GM21447 (cell line): ENCODE measurements at regions not wholly inside any gene's neighbourhood (a gene's known extent, or its start where the extent isn't known, plus 50 kb on each side); places are given as distances from the start of the nearest gene placed in this dataset.
A peak's percentile ranks its signal among the peaks of the same experiment; 100 is the strongest.
"Not testable (repeated sequence)": the region's sequence is repeated elsewhere in the genome, so short reads cannot be mapped to it uniquely, and the experiment has no call there.

Experiments used
- ATAC-seq: cut with Tn5 transposase; IDR thresholded peaks from one replicate; pipeline ENCODE4 v1.9.1; 2021; ENCODE audit not compliant: unreplicated experiment

DNA sequence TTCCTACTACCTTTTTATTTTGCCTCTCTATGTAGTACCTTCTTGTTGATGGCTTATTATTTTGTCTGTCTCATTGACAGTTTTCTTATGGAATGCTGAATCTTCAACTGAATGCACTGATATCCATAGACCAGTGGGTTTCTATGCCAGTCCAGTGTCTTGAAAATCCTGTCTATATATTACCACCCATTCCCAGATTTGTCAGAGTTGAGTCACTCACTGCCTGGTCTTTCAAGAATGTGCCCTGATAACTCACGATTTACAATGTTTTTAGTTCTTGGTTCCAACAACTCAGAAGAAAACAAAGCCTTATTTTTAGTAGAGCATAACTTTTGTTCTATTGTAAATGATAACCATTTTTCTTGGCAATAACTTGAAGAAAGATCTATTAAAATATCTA is 606.0 kb upstream of the PITX2 start:
- ATAC-seq: no peak

DNA sequence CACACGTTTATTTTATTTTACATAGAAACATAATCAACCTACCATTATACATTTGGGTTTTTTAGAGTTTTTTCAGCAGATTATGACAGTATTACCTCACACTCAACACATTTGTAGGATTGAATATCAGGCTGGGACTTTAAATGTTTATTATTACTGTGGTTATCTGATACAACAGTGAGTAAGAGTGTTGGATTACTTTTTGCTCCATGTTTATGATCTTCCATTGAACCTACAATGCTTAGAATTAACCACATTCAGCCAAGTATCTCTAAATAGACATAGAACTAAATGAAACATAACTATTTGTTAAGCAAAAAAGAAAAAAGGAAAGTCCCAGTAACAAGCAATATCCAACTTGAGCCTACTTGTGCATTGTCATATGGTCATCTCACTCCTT is 607.4 kb upstream of the PITX2 start:
- ATAC-seq: no peak

DNA sequence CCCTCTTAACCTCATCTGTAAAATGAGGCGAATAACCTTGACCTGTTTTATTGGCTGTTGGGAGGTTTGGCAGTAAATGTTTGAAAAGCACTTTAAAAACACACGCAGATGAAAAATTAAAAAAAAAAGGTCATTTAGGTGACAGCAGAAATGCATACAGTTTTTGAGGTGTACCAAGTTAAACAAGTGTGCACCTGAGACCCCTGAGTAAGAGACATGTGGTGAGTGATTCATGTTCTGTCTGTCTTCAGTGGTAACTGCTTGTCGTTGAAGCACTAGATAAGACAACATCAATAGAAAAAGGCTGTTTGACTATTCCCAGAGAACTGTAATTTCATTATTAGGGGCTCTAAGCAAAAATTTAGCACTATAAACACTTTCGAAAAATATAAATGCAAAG is 608.4 kb upstream of the PITX2 start:
- no peak for ATAC-seq

DNA sequence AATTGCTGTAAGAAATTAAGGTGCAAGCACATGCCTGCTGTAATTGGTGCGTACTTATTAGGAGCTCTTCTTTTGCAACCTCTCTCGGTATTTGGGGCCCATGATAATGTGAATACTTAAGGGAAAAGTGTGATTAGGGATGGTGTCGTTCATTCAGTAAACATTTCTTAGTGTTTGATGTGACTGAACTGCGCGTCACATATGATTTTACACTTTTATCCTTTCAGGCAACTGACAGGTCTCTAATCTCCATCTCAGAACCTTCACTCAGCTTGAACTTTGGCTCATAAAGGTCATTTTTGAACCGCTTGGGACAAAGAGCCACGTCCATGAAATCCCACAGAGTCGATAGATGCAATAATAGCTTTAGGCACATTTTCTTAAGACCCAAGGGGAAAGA is 612.1 kb upstream of the PITX2 start:
- ATAC-seq: no peak

DNA sequence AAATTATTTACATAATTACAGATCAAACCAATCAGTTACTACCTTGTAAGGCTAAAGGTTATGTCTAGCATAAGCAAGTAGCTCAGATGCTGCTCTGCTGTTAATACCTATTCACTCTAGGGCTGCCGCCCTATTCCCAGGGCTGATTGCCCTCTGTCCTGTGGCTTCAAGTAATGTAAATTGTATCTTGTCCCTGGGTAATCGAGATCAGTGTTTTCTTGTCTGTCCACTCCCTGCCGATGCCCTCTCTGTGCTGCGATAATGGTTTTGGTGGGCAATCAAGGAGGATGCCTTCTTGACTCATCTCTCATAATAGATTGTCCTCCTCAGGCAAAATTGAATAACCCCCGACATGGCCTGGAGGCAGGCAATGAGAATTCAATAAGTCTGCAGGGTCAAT is 641.0 kb upstream of the PITX2 start:
- no peak for ATAC-seq

DNA sequence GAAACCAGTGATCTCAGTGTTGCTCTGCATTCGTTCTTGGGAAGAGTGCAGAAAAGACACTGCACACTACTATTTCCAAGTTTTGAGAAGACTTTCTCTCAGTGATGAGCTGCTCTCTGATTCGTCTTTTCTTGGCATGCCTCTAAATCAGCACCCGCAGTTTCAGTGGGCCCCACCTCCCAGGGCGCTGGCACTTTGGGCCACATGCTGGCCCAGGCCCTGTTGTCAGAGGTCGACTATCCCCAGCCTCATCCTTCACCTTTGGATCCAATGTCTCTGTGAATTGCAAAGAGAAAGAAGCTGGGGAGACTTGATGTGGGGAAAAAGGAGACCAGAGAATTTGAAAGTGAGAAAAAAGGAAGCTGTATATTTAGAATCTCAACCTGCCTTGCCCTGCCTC is 644.1 kb upstream of the PITX2 start:
- ATAC-seq: no peak

DNA sequence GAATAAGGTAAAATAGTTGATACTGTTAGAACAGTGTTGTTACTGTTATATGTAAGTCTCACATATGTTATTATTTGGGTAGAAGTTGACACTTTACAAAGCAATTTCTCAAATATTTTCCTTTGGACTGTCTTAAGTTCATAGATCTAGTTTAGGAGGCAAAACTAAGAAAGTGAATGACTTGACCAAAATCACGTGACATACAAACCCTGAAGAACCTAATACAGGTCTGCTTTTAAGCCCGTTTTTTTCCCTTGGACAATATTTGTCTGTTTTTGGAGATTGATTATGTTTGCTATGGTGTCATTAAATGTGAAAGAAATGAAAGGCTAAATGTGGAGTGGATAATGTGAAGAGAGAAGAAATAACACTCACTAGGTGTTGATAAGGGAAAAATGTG is 644.9 kb upstream of the PITX2 start:
- ATAC-seq: no peak

DNA sequence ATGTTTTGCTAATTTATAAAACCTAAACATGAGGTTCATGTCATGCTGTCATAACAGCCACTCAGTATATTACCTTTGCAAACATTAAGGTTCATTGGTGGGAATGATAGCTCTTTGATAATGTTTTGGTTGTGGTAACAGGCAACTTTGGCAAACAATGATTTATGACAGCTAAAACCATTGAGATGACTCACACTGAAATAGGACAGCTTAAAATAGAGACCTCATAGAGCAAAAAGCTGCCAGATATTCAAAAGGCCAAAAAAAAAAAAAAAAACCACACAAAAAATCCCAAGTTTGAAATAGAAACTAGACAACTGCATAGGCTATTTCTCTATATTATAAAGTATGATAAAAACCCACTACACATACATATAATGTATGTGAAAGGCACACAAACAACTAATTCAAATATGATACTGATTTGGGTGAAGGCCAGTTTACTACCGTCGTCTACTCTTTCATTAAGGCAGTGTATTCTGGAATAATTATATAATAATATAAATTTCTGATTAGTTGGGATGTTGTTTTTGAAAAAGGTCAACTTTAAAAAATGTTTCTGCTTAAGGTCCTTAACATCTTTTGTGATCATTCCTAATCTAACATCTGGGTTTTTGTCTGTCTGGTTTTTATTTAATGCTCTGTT is 646.0 kb upstream of the PITX2 start:
- ATAC-seq: no peak

DNA sequence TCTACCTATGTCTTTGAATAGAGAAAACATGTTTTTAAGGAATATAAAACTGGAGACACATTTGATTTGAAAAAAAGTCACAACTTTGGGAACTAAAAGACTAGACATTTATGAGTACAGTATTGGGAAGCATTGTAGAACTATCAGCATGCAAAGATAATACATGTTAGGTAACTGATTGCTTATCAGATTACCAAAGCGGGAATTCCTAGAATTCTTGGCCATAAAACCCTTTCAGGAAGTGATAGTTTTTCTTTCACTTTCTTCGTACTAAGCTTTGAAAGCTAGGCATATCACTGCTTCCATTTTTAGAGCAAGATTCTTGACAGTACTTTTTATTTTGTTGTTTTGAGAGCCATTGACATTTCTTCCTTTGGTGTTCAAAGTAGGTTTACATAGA is 646.6 kb upstream of the PITX2 start:
- ATAC-seq: no peak

DNA sequence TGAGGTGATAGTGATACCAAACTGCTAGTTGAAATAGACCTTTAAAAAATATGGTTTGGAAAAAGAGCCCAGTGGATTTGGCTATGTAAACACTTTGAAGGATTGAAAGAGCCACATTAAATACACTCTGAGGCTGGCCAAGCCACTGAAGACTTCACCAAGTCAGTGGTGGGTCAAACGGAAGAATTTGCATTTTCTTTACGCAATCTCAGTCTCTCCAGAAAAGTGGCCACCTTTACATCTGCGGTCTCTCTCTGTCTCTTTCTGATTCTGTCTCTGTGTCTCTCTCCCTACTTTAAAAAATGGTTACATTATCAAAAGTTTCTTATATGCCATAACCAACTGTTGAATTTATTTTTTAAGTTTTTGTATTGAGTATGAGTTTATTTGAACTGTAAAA is 651.2 kb upstream of the PITX2 start:
- ATAC-seq: no peak

DNA sequence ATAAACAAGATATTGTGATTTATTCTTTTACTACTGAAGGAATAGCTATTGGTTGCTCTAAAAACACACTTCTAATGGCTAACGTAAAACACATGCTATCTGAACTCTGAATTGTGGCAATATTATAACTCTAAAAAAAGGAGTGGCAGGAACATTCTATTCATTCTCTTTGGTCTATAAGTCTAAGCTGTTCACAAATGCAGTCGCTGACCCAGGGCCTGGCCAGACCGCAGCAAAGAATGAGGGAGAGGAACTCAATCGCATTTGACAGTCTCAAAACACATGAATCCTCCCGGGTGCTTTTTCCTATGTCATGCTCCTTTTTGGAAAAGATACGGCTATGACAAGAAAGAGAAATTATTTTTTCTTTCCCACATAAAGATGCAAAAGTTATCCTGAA is 651.6 kb upstream of the PITX2 start:
- ATAC-seq: no peak

DNA sequence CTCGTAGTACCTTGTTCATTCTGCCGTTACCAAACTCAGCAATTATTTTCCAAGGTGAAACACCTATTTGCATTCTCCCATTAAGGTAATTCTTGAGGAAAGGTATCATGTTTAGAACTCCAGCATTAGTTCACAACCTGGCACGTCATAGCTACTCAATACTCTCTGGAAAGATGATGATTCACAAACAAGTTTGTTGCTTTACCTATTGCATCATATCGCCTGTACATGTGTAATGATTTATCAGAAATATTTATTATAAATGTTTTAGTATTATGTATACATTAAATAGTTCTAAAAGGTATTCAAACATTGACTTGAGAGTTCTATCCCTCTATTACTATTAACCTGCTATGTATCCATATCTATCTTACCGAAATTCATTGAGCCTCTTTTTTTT is 658.3 kb upstream of the PITX2 start:
- ATAC-seq: no peak

DNA sequence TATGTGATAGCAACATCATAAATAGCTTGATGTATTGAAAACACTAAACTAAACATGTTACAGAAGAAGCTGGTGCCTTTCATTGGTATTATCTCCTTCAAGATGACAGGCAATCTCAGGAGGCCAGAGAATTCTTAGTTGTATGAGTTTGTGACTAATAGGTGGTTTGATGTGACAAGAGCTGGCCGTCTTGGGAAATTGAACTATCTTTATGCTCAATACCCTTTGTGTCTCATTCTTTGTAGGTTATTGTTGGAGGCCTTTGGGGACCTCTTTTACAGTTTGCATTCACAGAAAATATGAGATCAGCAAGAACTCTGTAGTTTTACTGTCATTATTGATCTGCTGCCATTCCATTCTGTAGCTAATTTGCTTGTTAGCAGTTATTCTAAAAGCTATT is 659.2 kb upstream of the PITX2 start:
- no peak for ATAC-seq

DNA sequence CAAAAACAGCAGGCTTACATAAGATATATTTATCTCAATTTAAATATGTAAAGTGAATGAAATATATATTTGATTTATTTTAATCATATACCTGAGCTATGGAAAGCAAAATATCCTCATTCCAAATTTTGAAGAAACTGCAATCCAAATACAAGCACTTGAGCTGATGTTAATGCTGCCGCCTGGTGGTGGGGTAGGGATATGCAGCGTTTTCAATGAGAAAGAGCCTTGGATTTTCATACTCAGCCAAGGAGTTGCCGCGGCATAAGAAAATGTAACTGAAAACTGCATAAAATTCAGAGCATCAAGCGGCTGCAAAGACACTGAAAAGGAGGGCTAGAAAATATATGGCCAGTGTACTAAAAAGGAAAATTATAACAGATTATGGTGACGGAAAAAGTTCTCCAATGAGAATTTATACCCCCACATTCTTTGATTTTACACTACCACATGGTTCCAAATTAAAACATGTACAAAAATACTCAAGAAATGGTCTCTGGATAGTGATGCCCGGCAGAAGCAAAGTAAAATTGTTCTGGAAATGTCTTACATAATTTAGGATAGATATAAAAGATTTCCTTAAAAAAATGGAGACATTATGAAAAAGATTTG is 660.3 kb upstream of the PITX2 start:
- ATAC-seq: peak; percentile 72

DNA sequence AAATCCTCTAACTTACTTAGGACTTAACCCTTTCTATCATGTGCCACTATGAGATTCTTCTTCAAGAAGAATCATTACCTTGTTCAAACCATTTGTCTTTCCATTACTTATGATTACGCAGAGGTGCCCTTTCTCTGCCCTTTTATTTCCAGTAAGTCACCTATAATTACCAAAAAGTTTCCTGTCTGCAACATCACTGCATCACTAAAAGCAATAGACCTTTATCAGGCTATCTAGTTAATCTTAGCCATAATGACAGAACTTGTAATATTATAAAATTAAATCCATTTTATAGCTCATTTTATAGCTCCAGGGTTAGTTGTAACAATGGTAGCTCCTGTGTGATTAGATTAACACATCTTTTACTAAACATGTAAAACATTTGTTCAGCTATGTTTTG is 673.6 kb upstream of the PITX2 start:
- no peak for ATAC-seq

DNA sequence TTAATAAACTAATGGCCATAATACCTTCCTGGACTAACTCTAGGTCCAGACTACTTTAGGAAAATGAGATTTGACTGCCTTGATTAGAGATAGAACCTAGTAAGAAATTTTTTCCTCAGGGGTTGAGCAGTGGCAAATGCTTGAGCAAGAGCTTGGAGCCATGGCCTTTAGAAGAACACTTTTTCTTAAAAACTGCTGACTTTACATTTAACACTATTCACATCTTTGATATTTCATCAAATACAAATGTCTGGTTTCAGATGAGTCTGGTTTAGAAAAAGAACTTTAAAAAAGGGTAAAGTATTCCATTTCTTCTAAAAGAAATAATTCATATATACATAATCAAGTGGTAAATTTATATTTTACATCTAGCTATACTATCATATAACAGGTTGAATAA is 680.9 kb upstream of the PITX2 start:
- ATAC-seq: no peak

DNA sequence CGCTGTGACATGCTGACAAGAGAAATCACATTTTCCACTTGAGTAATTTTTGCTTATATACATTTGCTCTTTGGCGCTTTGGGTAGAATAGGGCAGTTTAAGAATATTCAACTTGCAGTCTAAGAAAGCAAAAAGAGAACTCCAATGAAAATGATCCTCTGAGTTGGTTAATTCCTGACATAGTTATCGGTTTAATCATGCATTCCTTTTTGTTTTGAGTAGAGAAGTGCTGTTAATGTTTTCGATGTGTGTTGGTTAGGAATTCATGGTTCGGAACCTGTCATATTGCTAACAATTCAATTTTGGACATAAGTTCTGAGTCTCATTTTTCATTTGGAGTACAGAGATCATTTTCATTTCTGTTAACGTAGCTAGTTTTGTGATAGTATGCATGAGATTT is 700.6 kb upstream of the PITX2 start:
- no peak for ATAC-seq

DNA sequence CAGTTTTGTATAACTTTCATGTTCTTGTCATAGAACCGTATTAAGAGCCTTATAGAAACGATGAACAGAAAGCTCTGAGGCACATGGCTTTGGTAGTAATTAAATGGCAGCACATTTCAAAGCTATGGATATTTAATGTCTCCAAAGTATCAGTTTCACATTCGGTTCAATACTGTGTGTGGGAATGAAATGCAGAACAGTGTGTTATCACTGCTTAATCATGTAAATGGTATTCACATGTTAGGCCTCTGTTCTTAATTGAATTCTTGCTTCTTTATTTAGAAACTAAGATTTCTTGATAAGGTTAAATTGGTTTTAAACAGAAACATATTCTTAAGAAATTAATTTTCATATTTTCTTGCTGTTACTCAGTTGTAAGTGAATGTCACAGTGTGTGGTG is 701.0 kb upstream of the PITX2 start:
- no peak for ATAC-seq

DNA sequence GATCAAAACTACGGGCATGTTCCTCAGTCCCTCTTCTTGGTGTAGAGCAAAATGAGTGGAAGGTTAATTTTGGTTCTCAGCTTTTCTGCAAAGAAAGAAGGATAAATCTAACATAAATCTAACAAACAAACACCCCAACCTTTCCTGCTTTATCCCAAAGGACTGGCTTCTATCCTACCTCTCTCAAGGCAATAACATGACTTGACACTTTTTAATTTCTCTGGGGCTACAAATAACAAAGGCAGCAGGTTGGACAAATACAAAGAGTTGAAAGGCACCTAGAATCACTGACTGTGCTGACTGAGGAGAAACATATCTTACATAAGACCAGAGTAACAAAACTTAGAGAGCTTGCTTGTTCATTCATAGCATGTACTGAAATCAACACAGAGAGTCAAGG is 703.6 kb upstream of the PITX2 start:
- ATAC-seq: no peak

DNA sequence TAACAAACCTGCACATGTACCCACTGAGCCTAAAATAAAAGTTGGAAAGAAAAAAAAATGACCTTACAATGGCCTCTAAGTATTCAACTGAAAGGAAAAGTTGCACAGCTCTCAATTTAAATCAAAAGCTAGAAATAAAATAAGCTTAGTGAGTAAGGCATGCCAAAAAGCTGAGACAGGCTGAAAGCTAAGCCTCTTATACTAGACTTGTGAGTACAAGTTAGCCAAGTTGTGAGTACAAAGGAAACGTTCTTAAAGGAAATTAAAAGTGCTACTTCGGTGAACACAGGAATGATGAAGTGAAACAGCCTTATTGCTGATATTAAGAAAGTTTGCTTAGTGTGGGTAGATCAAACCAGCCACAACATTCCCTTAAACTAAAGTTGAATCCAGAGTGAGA is 707.9 kb upstream of the PITX2 start:
- ATAC-seq: no peak

DNA sequence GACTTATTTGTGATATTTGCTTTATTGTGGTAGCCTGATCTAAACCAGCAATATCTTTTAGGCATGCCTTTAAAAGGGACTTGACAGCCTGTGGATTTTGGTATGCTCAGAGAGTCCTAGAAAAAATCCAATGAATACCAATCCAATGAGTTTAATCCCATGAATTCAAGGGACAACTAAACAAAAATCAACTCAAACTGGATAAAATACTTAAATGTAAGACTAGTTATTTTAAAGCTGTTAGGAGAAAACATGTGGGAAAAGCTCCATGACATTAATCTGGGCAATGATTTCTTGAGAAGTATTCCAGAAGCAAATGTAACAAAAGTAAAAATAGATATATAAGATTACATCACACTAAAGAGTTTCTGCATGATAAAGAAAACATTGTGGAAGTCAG is 711.5 kb upstream of the PITX2 start:
- ATAC-seq: no peak

DNA sequence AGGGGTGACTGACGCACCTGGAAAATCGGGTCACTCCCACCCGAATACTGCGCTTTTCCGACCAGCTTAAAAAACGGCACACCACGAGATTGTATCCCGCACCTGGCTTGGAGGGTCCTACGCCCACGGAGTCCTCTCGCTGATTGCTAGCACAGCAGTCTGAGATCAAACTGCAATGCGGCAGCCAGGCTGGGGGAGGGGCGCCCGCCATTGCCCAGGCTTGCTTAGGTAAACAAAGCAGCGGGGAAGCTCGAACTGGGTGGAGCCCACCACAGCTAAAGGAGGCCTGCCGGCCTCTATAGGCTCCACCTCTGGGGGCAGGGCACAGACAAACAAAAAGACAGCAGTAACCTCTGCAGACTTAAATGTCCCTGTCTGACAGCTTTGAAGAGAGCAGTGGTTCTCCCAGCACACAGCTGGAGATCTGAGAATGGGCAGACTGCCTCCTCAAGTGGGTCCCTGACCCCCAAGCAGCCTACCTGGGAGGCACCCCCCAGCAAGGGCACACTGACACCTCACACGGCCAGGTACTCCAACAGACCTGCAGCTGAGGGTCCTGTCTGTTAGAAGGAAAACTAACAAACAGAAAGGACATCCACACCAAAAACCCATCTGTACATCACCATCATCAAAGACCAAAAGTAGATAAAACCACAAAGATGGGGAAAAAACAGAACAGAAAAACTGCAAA is 714.5 kb upstream of the PITX2 start:
- ATAC-seq: not testable (repeated sequence)

DNA sequence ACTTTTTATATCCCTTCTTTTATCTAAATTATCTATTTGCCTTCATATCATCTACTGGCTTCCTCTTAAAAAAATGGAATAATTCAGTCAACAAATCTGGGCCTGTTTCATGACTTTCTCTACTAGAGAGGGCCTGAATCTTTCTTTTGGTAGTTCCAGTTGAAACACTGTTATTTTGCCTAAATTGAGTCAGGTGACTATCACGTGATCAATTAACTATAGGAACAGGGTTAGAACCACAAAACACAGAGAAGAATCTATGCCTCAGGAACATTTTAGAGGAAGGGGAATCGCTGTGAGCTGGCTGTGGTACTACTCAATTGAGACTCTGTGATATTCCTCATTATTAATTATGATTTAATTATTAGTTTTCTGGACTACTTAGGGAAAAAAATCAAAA is 736.7 kb upstream of the PITX2 start:
- ATAC-seq: no peak
